GM18873 (cell line): ENCODE measurements at regions not wholly inside any gene's neighbourhood (a gene's known extent, or its start where the extent isn't known, plus 50 kb on each side); places are given as distances from the start of the nearest gene placed in this dataset.
A peak's percentile ranks its signal among the peaks of the same experiment; 100 is the strongest.

Experiments
- ATAC-seq: cut with Tn5 transposase; IDR thresholded peaks from one replicate; pipeline ENCODE4 v1.9.1; 2021; ENCODE audit warnings: mild to moderate bottlenecking, moderate library complexity, moderate number of reproducible peaks; ENCODE audit not compliant: unreplicated experiment, low FRiP score

GRCh38 chr12:103178366-103179080 is 221.0 kb downstream of the ASCL1 start:
- ATAC-seq = no peak

- ATAC-seq = peak; percentile 92
These were observed 224.1 kb downstream of the ASCL1 start for GRCh38 chr12:103181366-103182152.

GRCh38 chr12:103182299-103182698 is 224.8 kb downstream of the ASCL1 start:
- ATAC-seq = no peak

GRCh38 chr12:103196467-103196866 is 239.0 kb downstream of the ASCL1 start:
- no peak for ATAC-seq

- no peak for ATAC-seq
These were observed 240.4 kb downstream of the ASCL1 start for GRCh38 chr12:103197725-103198388.

- ATAC-seq = no peak
These were observed 241.0 kb downstream of the ASCL1 start for GRCh38 chr12:103198499-103198898.

GRCh38 chr12:103205906-103206305 is 248.4 kb downstream of the ASCL1 start:
- ATAC-seq = no peak

- no peak for ATAC-seq
These were observed 250.5 kb downstream of the ASCL1 start for GRCh38 chr12:103207936-103208335.

- ATAC-seq = no peak
These were observed 254.6 kb downstream of the C12orf42 start for GRCh38 chr12:103241184-103241583.

GRCh38 chr12:103244596-103244995 is 251.2 kb downstream of the C12orf42 start:
- no peak for ATAC-seq

GRCh38 chr12:103247531-103247930 is 248.2 kb downstream of the C12orf42 start:
- ATAC-seq = no peak

- ATAC-seq = no peak
These were observed 246.2 kb downstream of the C12orf42 start for GRCh38 chr12:103249607-103250006.

GRCh38 chr12:103250487-103250886 is 245.3 kb downstream of the C12orf42 start:
- ATAC-seq = no peak
